Lower leg skin (tissue), 3 donors: ENCODE measurements at regions not wholly inside any gene's neighbourhood (a gene's known extent, or its start where the extent isn't known, plus 50 kb on each side); places are given as distances from the start of the nearest gene placed in this dataset.

Experiments used
- POLR2A ChIP-seq, 2 donors: fragments of 450-650 bp; IDR thresholded peaks; one replicate each; pipeline ENCODE4 v1.6.1; 2016 to 2017; ENCODE audit warnings: antibody characterized with exemption in 2 of 2, mild to moderate bottlenecking in 1 of 2, moderate library complexity in 1 of 2
- TF ChIP-seq, protein P1 (sequence below), 3 donors: fragments of 450-650 bp; IDR thresholded peaks; one replicate each; pipeline ENCODE4 v1.5.1; 2016; ENCODE audit warnings: antibody characterized with exemption in 3 of 3, mild to moderate bottlenecking in 3 of 3, moderate library complexity in 2 of 3

GRCh38 chr10:10730471-10731043 lies 287.1 kb upstream of the CELF2 start:
- TF ChIP-seq POLR2A (IDR thresholded peaks at IDR 0.05): no peak
- TF ChIP-seq, protein P1, sequence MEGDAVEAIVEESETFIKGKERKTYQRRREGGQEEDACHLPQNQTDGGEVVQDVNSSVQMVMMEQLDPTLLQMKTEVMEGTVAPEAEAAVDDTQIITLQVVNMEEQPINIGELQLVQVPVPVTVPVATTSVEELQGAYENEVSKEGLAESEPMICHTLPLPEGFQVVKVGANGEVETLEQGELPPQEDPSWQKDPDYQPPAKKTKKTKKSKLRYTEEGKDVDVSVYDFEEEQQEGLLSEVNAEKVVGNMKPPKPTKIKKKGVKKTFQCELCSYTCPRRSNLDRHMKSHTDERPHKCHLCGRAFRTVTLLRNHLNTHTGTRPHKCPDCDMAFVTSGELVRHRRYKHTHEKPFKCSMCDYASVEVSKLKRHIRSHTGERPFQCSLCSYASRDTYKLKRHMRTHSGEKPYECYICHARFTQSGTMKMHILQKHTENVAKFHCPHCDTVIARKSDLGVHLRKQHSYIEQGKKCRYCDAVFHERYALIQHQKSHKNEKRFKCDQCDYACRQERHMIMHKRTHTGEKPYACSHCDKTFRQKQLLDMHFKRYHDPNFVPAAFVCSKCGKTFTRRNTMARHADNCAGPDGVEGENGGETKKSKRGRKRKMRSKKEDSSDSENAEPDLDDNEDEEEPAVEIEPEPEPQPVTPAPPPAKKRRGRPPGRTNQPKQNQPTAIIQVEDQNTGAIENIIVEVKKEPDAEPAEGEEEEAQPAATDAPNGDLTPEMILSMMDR (IDR thresholded peaks at IDR 0.05): no peak
